HG03108 (cell line): ENCODE measurements at regions not wholly inside any gene's neighbourhood (a gene's known extent, or its start where the extent isn't known, plus 50 kb on each side); places are given as distances from the start of the nearest gene placed in this dataset.

Experiments used
- ATAC-seq: cut with Tn5 transposase; IDR thresholded peaks from one replicate; pipeline ENCODE4 v1.9.1; 2021; ENCODE audit warnings: moderate library complexity; ENCODE audit not compliant: unreplicated experiment

- ATAC-seq, result no peak
Measured at GRCh38 chrX:69110116-69110530, 55.1 kb downstream of the PJA1 start.

GRCh38 chrX:69109706-69110105 lies 55.5 kb downstream of the PJA1 start:
- no peak for ATAC-seq

DNA sequence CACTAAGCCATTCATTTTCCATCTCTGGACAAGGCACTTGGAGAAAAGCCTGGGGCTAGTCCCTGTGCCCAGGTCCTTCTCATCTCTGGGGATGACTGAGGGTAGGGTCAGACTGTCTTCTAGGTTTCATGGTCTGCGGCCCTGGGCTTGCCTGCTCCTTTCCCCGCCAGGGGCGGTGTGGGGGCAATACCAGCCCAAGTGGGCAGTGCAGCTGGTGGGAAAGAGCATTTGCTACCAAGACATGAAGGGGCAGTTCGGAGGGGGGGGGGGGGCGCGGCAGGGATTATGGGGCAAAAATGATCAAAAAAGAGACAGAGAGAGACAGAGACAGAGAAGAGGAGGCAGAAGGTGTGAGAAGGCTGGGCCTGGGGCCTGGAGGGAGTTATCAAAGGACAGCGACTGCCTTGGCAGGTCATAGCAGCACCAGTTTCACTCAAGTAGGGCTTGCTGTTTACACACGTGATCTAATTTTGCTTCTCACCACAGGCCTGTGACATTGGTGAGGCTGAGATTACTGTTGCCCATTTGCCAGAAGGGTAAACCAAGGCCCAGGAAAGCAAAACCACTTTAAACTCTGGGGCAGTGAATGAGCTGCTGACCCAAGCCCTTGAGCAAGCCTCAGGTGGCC lies 56.1 kb downstream of the PJA1 start:
- ATAC-seq, result no peak

DNA sequence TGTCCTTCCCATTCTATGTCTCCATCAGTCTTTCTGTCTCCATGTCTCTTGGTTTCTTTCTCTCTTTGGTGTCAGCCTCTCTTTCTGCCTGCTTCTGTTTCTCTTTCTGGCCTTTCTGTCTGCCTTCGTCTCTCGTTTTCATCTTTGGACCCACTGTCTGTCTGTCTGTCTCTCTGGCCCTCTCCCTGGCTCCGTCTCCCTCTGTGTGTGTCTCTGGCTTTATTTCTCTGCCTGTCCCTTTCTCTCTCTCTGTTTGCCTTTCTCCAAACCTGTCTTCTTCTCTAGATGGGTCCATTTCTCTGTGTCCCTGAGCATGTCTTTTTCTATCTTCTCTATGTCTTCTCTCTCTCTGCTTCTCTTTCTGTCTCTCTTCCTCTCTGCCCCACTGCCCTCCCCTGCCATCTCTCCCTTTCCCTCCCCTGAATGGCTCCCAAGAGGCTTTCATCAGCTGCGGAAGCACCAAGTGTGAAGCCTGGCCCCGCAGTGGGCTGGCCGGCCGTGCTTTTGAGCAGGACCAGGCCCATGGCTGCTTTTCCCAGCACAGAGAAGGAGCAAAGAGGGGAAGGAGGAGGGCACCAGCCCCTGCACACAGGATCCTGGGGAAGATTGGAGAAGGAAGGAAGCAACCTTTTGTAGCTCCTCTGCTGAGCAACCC lies 57.4 kb downstream of the PJA1 start:
- ATAC-seq, result no peak

DNA sequence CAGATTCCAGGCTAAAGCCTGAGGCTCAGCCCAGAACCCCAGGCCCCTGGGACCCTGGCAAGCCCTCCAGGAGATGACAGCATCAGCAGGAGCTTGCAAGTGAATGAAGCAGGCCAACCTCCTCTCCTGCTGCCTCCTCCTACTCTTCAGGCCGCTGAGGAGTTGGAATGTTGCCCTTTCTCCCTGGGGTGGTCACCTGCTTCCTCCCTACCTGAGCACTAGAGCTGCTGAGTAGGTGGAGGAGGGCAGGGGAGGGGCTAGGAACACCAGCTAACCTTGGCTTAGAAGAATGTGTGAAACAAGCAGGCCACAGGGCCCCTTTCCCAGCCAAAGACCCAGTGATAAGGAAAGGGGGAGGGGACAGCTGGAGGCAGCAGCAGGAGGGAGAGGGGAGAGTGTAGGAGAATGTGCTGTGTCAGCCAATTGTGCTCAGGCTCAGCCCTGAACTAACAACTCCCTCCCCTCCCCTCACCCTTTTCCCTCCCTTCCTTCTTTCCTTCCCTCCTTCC lies 58.0 kb downstream of the PJA1 start:
- no peak for ATAC-seq

DNA sequence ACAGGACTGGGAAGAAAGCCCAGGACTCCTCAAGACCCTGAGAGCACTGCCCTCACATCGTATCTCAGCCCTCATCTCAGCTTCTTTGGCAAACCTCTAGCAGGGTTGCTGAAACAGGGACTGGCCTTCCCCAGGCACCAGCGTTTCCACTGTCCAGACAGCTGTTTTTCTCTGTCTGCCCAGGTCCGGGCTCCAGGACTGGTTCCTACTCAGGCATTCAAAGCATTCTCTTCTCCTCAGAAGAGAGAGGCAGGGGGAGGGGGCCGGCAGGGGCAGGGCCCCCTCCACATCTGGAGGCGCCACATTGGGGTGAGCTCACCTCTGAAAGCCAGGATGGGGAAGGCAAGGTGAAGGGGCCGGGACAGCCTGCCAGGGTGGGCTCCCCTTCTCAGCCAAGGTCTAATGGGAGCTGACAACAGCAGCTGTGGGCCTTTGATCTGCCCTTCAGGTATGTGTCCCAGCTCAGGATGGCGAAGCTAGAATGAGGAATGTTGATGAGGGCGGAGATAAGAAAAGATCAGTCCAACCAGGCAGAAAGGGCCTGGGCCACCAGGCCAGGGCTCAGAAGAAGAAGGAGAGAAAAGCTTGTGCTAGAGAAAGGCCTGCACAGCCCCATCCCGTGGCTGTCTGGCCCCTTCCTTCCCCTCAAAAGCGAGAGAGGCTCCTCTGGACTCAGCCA lies 60.4 kb downstream of the PJA1 start:
- no peak for ATAC-seq

DNA sequence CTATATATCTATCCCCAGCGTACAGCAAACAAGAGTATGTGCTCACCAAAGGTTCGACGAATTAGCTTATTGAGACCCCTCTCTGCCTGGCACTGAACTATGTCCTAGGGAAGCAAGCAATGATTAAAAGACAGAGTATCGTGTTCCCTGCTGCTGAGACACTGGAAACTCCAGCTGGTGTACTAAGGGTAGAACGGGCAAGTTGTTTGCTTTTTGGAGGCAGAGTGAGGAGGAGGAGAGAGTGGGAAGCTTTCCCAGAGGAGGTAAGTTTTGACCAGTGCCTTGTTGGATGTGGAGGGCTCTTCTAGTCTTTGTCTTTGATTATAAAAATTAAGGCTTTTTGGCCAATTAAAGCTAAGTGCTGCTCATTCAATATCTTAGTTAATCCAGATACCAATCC lies 61.7 kb downstream of the PJA1 start:
- ATAC-seq, result no peak

DNA sequence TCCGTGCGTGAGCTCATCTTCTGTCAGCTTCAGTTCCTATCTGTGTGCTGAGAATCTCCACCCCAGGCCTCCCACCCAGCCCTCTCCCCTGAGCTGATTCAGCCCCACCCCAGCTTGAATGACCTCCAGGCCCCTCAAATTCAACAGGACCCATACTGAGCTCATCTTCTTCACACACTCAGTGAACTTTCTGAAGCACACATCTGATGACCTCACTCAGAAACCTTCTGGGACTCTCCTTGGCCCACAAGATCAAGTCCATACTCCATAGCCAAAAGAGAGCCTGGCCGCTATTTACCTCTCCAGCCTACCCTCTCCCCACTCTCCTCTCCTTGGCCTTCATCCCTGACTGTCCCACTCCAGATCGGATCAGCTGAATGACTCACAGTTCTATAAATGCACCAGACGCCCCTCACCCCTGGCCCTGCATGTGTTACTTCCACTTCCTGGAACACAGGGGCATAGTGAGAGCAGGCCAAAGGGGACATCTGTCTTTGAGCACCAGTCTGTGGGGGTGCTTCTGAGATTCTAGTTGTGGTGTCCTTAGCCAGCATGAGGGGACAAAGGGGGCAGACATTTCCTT lies 62.5 kb downstream of the PJA1 start:
- ATAC-seq, result no peak

DNA sequence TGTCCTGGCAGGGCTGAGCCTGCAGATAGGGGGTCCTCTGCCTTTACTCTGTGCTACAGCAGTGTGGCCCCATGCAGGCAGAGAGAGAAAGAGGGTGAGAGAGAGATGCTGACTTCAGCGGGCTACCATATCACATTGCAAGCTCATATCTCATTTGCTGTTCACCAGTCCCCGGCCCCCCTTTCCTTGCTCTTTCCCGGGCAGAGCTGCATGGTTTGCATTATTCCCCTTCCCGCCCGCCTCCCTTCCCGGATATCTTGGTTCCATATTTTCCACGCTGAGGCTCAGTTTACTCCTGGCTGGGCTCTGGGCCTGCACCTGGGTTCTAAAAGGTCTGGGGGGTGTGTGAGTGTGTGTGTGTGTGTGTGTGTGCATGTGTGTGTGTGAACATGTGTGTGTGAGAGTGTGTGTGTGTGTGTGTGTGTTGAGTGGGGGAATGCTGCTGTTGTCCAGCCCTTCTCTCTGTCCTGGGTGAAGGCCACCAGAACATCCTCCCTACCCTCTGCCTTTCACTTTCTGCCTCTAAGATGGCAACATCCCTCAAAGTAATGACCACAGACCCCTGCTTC lies 63.5 kb downstream of the PJA1 start:
- no peak for ATAC-seq

- no peak for ATAC-seq
Measured at GRCh38 chrX:69100478-69100877, 64.8 kb downstream of the PJA1 start.

DNA sequence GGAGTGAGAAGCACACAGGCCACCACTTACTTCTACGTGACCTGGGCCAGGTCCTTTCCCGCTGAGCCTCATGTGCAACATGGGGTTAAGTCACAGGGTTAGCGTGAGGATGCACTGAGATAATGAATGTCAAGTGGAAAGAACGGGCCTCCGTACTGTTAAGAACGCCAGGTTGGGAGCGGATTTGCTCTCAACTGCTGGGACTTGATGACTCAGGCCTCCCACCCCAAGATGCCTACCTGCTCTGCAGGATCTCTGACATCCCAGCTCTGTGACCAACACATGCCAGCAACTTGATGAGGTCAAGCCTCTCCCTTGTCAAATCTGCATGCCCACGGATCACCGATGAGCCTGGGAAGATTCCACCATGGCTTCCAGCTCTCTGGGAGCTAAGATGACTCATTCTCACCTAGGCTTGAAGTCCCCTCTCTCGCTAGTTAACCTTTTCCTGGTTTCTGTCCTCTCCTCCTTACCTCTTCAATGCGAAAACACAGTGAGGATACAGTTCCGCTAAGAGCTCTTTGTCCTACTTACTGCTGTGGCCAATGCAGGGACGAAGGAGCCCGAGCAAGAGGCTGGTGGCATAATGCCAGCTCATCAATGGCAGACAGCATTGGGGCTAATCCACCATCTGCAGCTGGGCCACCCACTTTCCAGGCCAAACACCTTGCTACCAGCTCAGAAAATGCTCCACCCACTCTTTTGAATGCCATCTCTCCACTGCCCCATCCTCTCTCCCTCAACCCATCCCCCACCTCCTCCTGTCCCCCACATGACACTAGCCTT lies 67.6 kb downstream of the PJA1 start:
- ATAC-seq, result no peak

GRCh38 chrX:69096963-69097362 lies 68.3 kb downstream of the PJA1 start:
- ATAC-seq, result no peak

GRCh38 chrX:69094977-69095669 lies 70.1 kb downstream of the PJA1 start:
- ATAC-seq, result no peak

GRCh38 chrX:69093960-69094871 lies 71.0 kb downstream of the PJA1 start:
- ATAC-seq, result no peak

DNA sequence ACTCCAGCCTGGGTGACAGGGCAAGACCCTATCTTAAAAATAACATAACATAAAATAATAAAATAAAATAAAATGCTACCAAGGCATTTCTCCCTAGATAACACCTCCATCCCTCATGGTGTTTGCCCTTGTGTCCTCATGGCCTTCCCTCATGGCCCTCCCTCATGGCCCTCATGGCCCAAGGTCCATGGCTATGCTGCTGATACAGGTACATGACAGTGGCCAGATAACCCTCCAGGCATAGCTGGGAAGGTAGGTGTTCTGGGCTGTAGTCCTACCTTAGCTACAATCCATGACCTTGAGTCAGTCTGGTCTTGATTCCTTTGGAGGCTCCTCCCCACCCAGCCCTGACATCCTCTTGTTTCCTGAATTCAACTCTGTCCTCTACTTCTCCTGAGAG lies 75.2 kb downstream of the PJA1 start:
- no peak for ATAC-seq

DNA sequence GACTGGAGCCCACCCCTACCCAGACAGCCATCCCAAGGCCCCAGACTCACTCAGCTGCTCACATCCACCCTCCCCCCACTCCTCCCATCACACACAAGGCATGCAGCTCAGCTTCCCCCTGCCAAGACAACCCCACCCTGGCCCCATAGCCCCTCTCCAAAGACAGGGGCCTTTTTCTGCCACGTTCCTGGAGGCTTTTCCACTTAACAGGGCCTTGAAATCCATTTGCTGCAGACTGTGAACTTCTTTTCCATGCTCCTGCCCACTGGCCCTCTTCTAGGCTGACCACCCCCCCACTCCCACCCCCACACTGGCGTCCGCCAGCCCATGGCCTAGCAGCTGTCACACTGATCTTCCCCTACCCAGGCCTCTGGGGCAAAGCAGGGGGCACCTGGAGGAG lies 76.0 kb downstream of the PJA1 start:
- ATAC-seq, result no peak

GRCh38 chrX:69088171-69088938 lies 76.9 kb downstream of the PJA1 start:
- ATAC-seq, result no peak

- no peak for ATAC-seq
Measured at GRCh38 chrX:69085826-69086225, 79.4 kb downstream of the PJA1 start.
